K562 (cell line): ENCODE measurements at regions not wholly inside any gene's neighbourhood (a gene's known extent, or its start where the extent isn't known, plus 50 kb on each side); places are given as distances from the start of the nearest gene placed in this dataset.

Experiments
- ATAC-seq: fragments of 200-7000 bp; cut with Tn5 transposase; 3 replicates; pipeline ENCODE4 v1.9.1; 2020; ENCODE audit warnings: moderate library complexity
- BruUV-seq: library from RNA; stranded (reverse); fragments of 400-500 nt; replicated peaks from 2 replicates; lab custom pipeline; 2021; lab: Mats Ljungman, UMichigan
- CTCF ChIA-PET: fragments of 300-600 bp; formaldehyde crosslinking; extraction: SDS; loops from one replicate; lab custom pipeline; 2021; ENCODE audit warnings: low intra/inter-chr PET ratio; lab: Yijun Ruan, JAX
- POLR2A ChIA-PET: fragments of 300-600, 350-650 bp; sonication (Branson Sonifier 250); formaldehyde crosslinking; extraction: SDS; loops from one replicate; lab custom pipeline; 2021; ENCODE audit warnings: antibody characterized with exemption, inconsistent platforms; lab: Yijun Ruan, JAX
- DNase-seq, 4 experiments: peaks; one replicate each; pipeline versions ENCODE4 v3.0.0 to v3.0.0-alpha.2; 2011 to 2018; ENCODE audit warnings: low spot score in 3 of 4, mixed read lengths in 3 of 4; ENCODE audit errors: extremely low read depth in 1 of 4
- FAIRE-seq: peaks from 2 replicates; lab custom pipeline; 2011; peaks lifted over from hg19 to GRCh38; lab: Jason Lieb, UNC
- H2AFZ ChIP-seq: 2 replicates; pipeline ENCODE4 v1.6.0; 2011; ENCODE audit warnings: low read depth, low read length, control low read depth, inconsistent platforms
- H3K27ac ChIP-seq: fragments of 200-600 bp; 3 replicates; pipeline ENCODE4 v1.8.0; 2011; ENCODE audit warnings: low read depth, mild to moderate bottlenecking, control low read depth, inconsistent platforms, low read length, moderate library complexity, mixed read lengths; ENCODE audit errors: extremely low read depth
- H3K27me3 ChIP-seq, 2 experiments: fragments of 300-600 bp in 1 of 2; 2 replicates in 1 of 2; 3 replicates in 1 of 2; pipeline versions ENCODE4 v1.6.0 to v1.8.0; 2011; ENCODE audit warnings: inconsistent platforms in 2 of 2, low read length in 2 of 2, mild to moderate bottlenecking in 1 of 2, mixed read lengths in 1 of 2, moderate library complexity in 1 of 2; ENCODE audit not compliant: control insufficient read depth in 2 of 2, insufficient read depth in 2 of 2
- H3K36me3 ChIP-seq: fragments of 300-600 bp; 3 replicates; pipeline ENCODE4 v1.8.0; 2011; ENCODE audit warnings: mild to moderate bottlenecking, low read length, inconsistent platforms; ENCODE audit not compliant: control insufficient read depth, insufficient read depth
- H3K4me1 ChIP-seq, 2 experiments: fragments of 200-600 bp in 1 of 2; replicated peaks in 1 of 2; 2 replicates in 1 of 2; 3 replicates in 1 of 2; pipeline versions ENCODE4 v1.5.1 to v1.8.0; 2011; ENCODE audit warnings: inconsistent platforms in 2 of 2, low read length in 2 of 2, mild to moderate bottlenecking in 1 of 2, mixed read lengths in 1 of 2, moderate library complexity in 1 of 2; ENCODE audit not compliant: control insufficient read depth in 2 of 2, insufficient read depth in 2 of 2
- H3K4me2 ChIP-seq: 2 replicates; pipeline ENCODE4 v1.6.1; 2011; ENCODE audit warnings: low read length, control low read depth, inconsistent platforms, mixed read lengths; ENCODE audit not compliant: insufficient read depth
- H3K4me3 ChIP-seq: fragments of 200-600 bp; sonication (generic), shearing (Covaris generic); 2 replicates; pipeline ENCODE4 v1.5.1; 2016; ENCODE audit warnings: control low read depth, inconsistent platforms
- H3K79me2 ChIP-seq: fragments of 200-600 bp; 3 replicates; pipeline ENCODE4 v1.8.0; 2011; ENCODE audit warnings: low read length, inconsistent platforms; ENCODE audit not compliant: control insufficient read depth, insufficient read depth
- H3K9ac ChIP-seq, 2 experiments: 2 replicates each; pipeline versions ENCODE4 v1.6.0 to v1.6.1; 2011; ENCODE audit warnings: low read depth in 2 of 2, low read length in 2 of 2, control low read depth in 1 of 2, inconsistent platforms in 1 of 2, mild to moderate bottlenecking in 1 of 2, mixed read lengths in 1 of 2; ENCODE audit not compliant: insufficient read depth in 1 of 2
- H3K9me1 ChIP-seq: one replicate; pipeline ENCODE4 v1.6.0; 2011; ENCODE audit warnings: inconsistent platforms, mild to moderate bottlenecking, low read length, moderate library complexity; ENCODE audit not compliant: control insufficient read depth, insufficient read depth
- H3K9me3 ChIP-seq: replicated peaks from 2 replicates; pipeline ENCODE4 v1.5.1; 2011; ENCODE audit warnings: low read depth, low read length, inconsistent platforms; ENCODE audit not compliant: control insufficient read depth, insufficient read depth
- H4K20me1 ChIP-seq: replicated peaks from 2 replicates; pipeline ENCODE4 v1.6.1; 2011; ENCODE audit warnings: low read length, inconsistent platforms, mixed read lengths; ENCODE audit not compliant: control insufficient read depth, insufficient read depth
- E2F8 ChIP-seq: fragments of 450-650 bp; IDR thresholded peaks from 2 replicates; pipeline ENCODE4 v1.7.1; 2018; ENCODE audit warnings: mild to moderate bottlenecking, low read depth; ENCODE audit not compliant: partially characterized antibody
- FOXP4 ChIP-seq: sonication (generic); formaldehyde crosslinking; IDR thresholded peaks from 2 replicates; pipeline ENCODE4 v1.8.0; 2022; ENCODE audit warnings: mild to moderate bottlenecking, missing genetic modification reagents, borderline replicate concordance
- MGA ChIP-seq: fragments of 450-650 bp; IDR thresholded peaks from 2 replicates; pipeline ENCODE4 v1.6.1; 2016; ENCODE audit warnings: mild to moderate bottlenecking, moderate library complexity
- ZNF354B ChIP-seq: fragments of 250-450 bp; sonication (Bioruptor Pico); IDR thresholded peaks from 2 replicates; pipeline ENCODE4 v1.4.0; 2020
- WGBS: fragments of 100-300 bp; shearing (Covaris generic); methylation state at CpG from one replicate; pipeline ENCODE4 v1.1.6; 2016; ENCODE audit warnings: low coverage, mixed read lengths; ENCODE audit not compliant: insufficient coverage; ENCODE audit errors: missing lambda C conversion rate; 5-methylcytosine and 5-hydroxymethylcytosine counted together
- in situ Hi-C: fragments of 300-500 bp; cut with MboI; formaldehyde crosslinking; loops from 4 replicates; pipeline ENCODE4 v1.15.0; 2018; ENCODE audit warnings: inconsistent platforms, mixed read lengths
- intact Hi-C: fragments of 100-400 bp; cut with micrococcal nuclease; formaldehyde crosslinking; loops from 2 replicates; pipeline ENCODE4 v1.14.2; 2022

- TF ChIP-seq E2F8, result no peak
- no peak for TF ChIP-seq FOXP4
- no peak for TF ChIP-seq ZNF354B (CRISPR knock-in tag)
These were observed 410.2 kb upstream of the PSMD7 start (continued) for GRCh38 chr16:73886426-73886825.

GRCh38 chr16:73885319-73885718 is 411.3 kb upstream of the PSMD7 start:
- H3K36me3 ChIP-seq, result no peaks in the 10 kb centered on the region
- H3K9me1 ChIP-seq, result no peaks in the 10 kb centered on the region
- peaks cover 5 to 9% of the 10 kb centered on the region in 2 experiments; a peak in 3 of 5 replicates for H3K27me3 ChIP-seq
- BruUV-seq, result no TSS peak
- no peak overlapping the region for H3K27ac ChIP-seq
- no peak overlapping the region for H2AFZ ChIP-seq
- H3K4me1 ChIP-seq, result no peaks in the 10 kb centered on the region
- H3K9ac ChIP-seq, result no peak overlapping the region
- WGBS, result 0% methylated on average over 4 of the region's 4 CpGs
- POLR2A ChIA-PET, result no interaction called here
- H3K4me3 ChIP-seq, result no peak overlapping the region
- no peak overlapping the region for H3K4me2 ChIP-seq
- H3K9me3 ChIP-seq, result no peaks in the 10 kb centered on the region
- H3K79me2 ChIP-seq, result no peaks in the 10 kb centered on the region
- in situ Hi-C loops (no loop called here), intact Hi-C loops (no loop called here)
- peaks cover 3% of the 10 kb centered on the region; the same call in 1 of the 2 replicates for H4K20me1 ChIP-seq
- DNase-seq (no peak), FAIRE-seq (no peak), ATAC-seq (no peak)
- CTCF ChIA-PET, result no interaction called here
- TF ChIP-seq MGA, result no peak
